Endothelial cell of umbilical vein (primary cell): ENCODE measurements at regions not wholly inside any gene's neighbourhood (a gene's known extent, or its start where the extent isn't known, plus 50 kb on each side); places are given as distances from the start of the nearest gene placed in this dataset.

Source experiments
- BruUV-seq: library from RNA; stranded (reverse); fragments of 400-500 nt; replicated peaks from 2 replicates; lab custom pipeline; 2021; lab: Mats Ljungman, UMichigan
- CTCF ChIA-PET: fragments of 300-600, 350-600 bp; sonication (Branson Sonifier 250); formaldehyde crosslinking; loops from one replicate; lab custom pipeline; 2021; ENCODE audit warnings: antibody characterized with exemption, inconsistent platforms; lab: Charles Lee
- POLR2A ChIA-PET: fragments of 300-600, 350-600 bp; sonication (Branson Sonifier 250); formaldehyde crosslinking; loops from one replicate; lab custom pipeline; 2021; ENCODE audit warnings: antibody characterized with exemption, inconsistent platforms; lab: Charles Lee
- DNase-seq: peaks from one replicate; pipeline ENCODE4 v3.0.0-alpha.2; 2011; ENCODE audit warnings: low read depth, low spot score
- FAIRE-seq: peaks from 2 replicates; lab custom pipeline; 2011; peaks lifted over from hg19 to GRCh38; lab: Jason Lieb, UNC
- H2AFZ ChIP-seq: 2 replicates; pipeline ENCODE4 v1.6.0; 2012; ENCODE audit warnings: low read depth, low read length, control low read depth, inconsistent platforms
- H3K27ac ChIP-seq: 2 replicates; pipeline ENCODE4 v1.5.1; 2011; ENCODE audit warnings: low read depth, mild to moderate bottlenecking, control low read depth, low read length, moderate library complexity; ENCODE audit not compliant: insufficient read depth
- H3K27me3 ChIP-seq, 2 experiments: 2 replicates each; pipeline versions ENCODE4 v1.6.0 to v1.6.1; 2011; ENCODE audit warnings: low read length in 2 of 2, mixed read lengths in 1 of 2; ENCODE audit not compliant: control insufficient read depth in 2 of 2, insufficient read depth in 2 of 2
- H3K36me3 ChIP-seq, 2 experiments: 2 replicates in 1 of 2; 3 replicates in 1 of 2; pipeline ENCODE4 v1.5.1; 2011; ENCODE audit warnings: low read length in 2 of 2, mild to moderate bottlenecking in 1 of 2, moderate library complexity in 1 of 2; ENCODE audit not compliant: control insufficient read depth in 2 of 2, insufficient read depth in 2 of 2; ENCODE audit errors: extremely low read depth in 1 of 2
- H3K4me1 ChIP-seq: 3 replicates; pipeline ENCODE4 v1.5.1; 2011; ENCODE audit warnings: mild to moderate bottlenecking, low read length; ENCODE audit not compliant: control insufficient read depth, insufficient read depth; ENCODE audit errors: extremely low read depth
- H3K4me2 ChIP-seq: 2 replicates; pipeline ENCODE4 v1.6.1; 2011; ENCODE audit warnings: low read length, control low read depth, mixed read lengths; ENCODE audit not compliant: insufficient read depth
- H3K4me3 ChIP-seq, 3 experiments: fragments of 200-600 bp in 1 of 3; sonication (generic), shearing (Covaris generic) in 1 of 3; replicated peaks in 1 of 3; 2 replicates each; pipeline ENCODE4 v1.5.1; 2011 to 2016; ENCODE audit warnings: control low read depth in 3 of 3, low read length in 3 of 3, mild to moderate bottlenecking in 2 of 3, inconsistent platforms in 1 of 3, low read depth in 1 of 3, moderate library complexity in 1 of 3; ENCODE audit not compliant: insufficient read depth in 1 of 3
- H3K79me2 ChIP-seq: 2 replicates; pipeline ENCODE4 v1.6.0; 2012; ENCODE audit warnings: low read length, inconsistent platforms; ENCODE audit not compliant: control insufficient read depth, insufficient read depth
- H3K9ac ChIP-seq: replicated peaks from 2 replicates; pipeline ENCODE3; 2011; ENCODE audit warnings: low read length, control low read depth; ENCODE audit not compliant: insufficient read depth; ENCODE audit errors: extremely low read depth
- H3K9me1 ChIP-seq: replicated peaks from 3 replicates; pipeline ENCODE4 v1.6.0; 2011; ENCODE audit warnings: mild to moderate bottlenecking, low read length; ENCODE audit not compliant: control insufficient read depth, insufficient read depth; ENCODE audit errors: extremely low read depth
- H3K9me3 ChIP-seq: replicated peaks from 2 replicates; pipeline ENCODE4 v1.5.1; 2012; ENCODE audit warnings: low read length, inconsistent platforms; ENCODE audit not compliant: control insufficient read depth, insufficient read depth
- H4K20me1 ChIP-seq: replicated peaks from 2 replicates; pipeline ENCODE3; 2011; ENCODE audit warnings: mild to moderate bottlenecking, low read length; ENCODE audit not compliant: control insufficient read depth, insufficient read depth; ENCODE audit errors: extremely low read depth
- CTCF ChIP-seq, 2 donors: IDR thresholded peaks; 1 replicate in 1 of 2; 2 replicates in 1 of 2; pipeline ENCODE4 v1.5.1; 2011; ENCODE audit warnings: low read length in 2 of 2, mild to moderate bottlenecking in 2 of 2, moderate library complexity in 2 of 2, control low read depth in 1 of 2, inconsistent platforms in 1 of 2, low read depth in 1 of 2; ENCODE audit not compliant: insufficient read depth in 1 of 2; ENCODE audit errors: extremely low read depth in 1 of 2
- EZH2 ChIP-seq: IDR thresholded peaks from 2 replicates; pipeline ENCODE4 v1.6.1; 2012; ENCODE audit warnings: borderline replicate concordance, low read depth, mild to moderate bottlenecking, moderate library complexity, low read length, inconsistent platforms; ENCODE audit not compliant: severe bottlenecking
- FOS ChIP-seq: IDR thresholded peaks from 2 replicates; pipeline ENCODE4 v1.6.1; 2011; ENCODE audit warnings: mild to moderate bottlenecking, low read length, moderate library complexity, borderline replicate concordance; ENCODE audit not compliant: insufficient read depth
- GATA2 ChIP-seq: IDR thresholded peaks from 2 replicates; pipeline ENCODE4 v1.7.0; 2011; ENCODE audit warnings: low read depth, mild to moderate bottlenecking, moderate library complexity, mixed read lengths, low read length; ENCODE audit not compliant: insufficient read length, insufficient read depth
- JUN ChIP-seq: IDR thresholded peaks from 2 replicates; pipeline ENCODE4 v1.6.1; 2011; ENCODE audit warnings: borderline replicate concordance, low read depth; ENCODE audit not compliant: insufficient read length, insufficient read depth
- MAX ChIP-seq: IDR thresholded peaks from 2 replicates; pipeline ENCODE4 v1.6.1; 2011; ENCODE audit not compliant: insufficient read depth, insufficient read length
- MYC ChIP-seq: IDR thresholded peaks from one replicate; pipeline ENCODE4 v1.6.1; 2011; ENCODE audit warnings: mild to moderate bottlenecking, low read depth, low read length
- POLR2A ChIP-seq: IDR thresholded peaks from 2 replicates; pipeline ENCODE4 v1.6.1; 2012; ENCODE audit warnings: low read depth, mild to moderate bottlenecking, control low read depth, low read length
- POLR2AphosphoS5 ChIP-seq: IDR thresholded peaks from 2 replicates; pipeline ENCODE4 v1.6.1; 2012; ENCODE audit warnings: low read depth, mild to moderate bottlenecking, control low read depth, low read length, moderate library complexity; ENCODE audit not compliant: insufficient read depth
- dilution Hi-C: fragments of 300-500 bp; cut with MboI; formaldehyde crosslinking; loops from one replicate; pipeline ENCODE4 v1.15.0; 2019; ENCODE audit warnings: low sequenced_read_pairs; ENCODE audit not compliant: extremely low pct_ligation_motif_present
- intact Hi-C: fragments of 100-400 bp; cut with micrococcal nuclease; formaldehyde crosslinking; loops from one replicate; pipeline ENCODE4 v1.10.0; 2022

- DNase-seq (no peak), FAIRE-seq (no peak)
- Histone ChIP-seq H2AFZ (no peak overlapping the region), H3K9me3 (no peaks in the 10 kb centered on the region), H3K9me1 (no peaks in the 10 kb centered on the region), H3K79me2 (no peaks in the 10 kb centered on the region), H3K9ac (no peak overlapping the region), H3K27ac (no peak overlapping the region), H3K4me3 (no peak overlapping the region), H3K4me1 (no peaks in the 10 kb centered on the region), H3K4me2 (no peak overlapping the region), H3K36me3 (no peaks in the 10 kb centered on the region), H4K20me1 (no peaks in the 10 kb centered on the region), H3K27me3 (no peaks in the 10 kb centered on the region)
- dilution Hi-C loops (no loop called here), intact Hi-C loops (no loop called here)
- ChIA-PET POLR2A (no interaction called here), CTCF (no interaction called here)
- BruUV-seq = no TSS peak
- TF ChIP-seq EZH2 (no peak), CTCF (IDR thresholded peaks at IDR 0.05; ENCODE audit: extremely low read depth in 1 of 2, insufficient read depth in 1 of 2, low read depth in 1 of 2, low read length in 2 of 2) (no peak), FOS (no peak), MAX (no peak), JUN (no peak), GATA2 (no peak), POLR2A (no peak), MYC (no peak), POLR2AphosphoS5 (no peak)
Observed at GRCh38 chr3:95210878-95211277, 1148.0 kb downstream of the NSUN3 start.
